Activated CD4-positive, alpha-beta T cell treated with anti-CD3 and anti-CD28 coated beads, Interleukin-2, Interleukin-4, amounts not matched to agents 100 ng/mL and 50 ng/mL, durations not matched to agents 16 hours and 8 hours (primary cell): ENCODE measurements at regions not wholly inside any gene's neighbourhood (a gene's known extent, or its start where the extent isn't known, plus 50 kb on each side); places are given as distances from the start of the nearest gene placed in this dataset.

Experiments used
- DNase-seq: peaks from one replicate; pipeline ENCODE4 v3.0.0-alpha.2; 2020; ENCODE audit warnings: low spot score

GRCh38 chr3:124496061-124496460 is 234.2 kb upstream of the UMPS start:
- DNase-seq: no peak

- DNase-seq: no peak
Observed at GRCh38 chr3:124497487-124497886, 232.8 kb upstream of the UMPS start.

- no peak for DNase-seq
Observed at GRCh38 chr3:124498891-124499290, 231.4 kb upstream of the UMPS start.

GRCh38 chr3:124504332-124505059 is 225.8 kb upstream of the UMPS start:
- DNase-seq: no peak

GRCh38 chr3:124509884-124510283 is 220.4 kb upstream of the UMPS start:
- DNase-seq: no peak

- DNase-seq: no peak
Observed at GRCh38 chr3:124510290-124510689, 220.0 kb upstream of the UMPS start.

- no peak for DNase-seq
Observed at GRCh38 chr3:124512881-124513609, 217.2 kb upstream of the UMPS start.

- DNase-seq: no peak
Observed at GRCh38 chr3:124513610-124513997, 216.6 kb upstream of the UMPS start.

GRCh38 chr3:124514683-124515082 is 215.6 kb upstream of the UMPS start:
- no peak for DNase-seq

- no peak for DNase-seq
Observed at GRCh38 chr3:124516333-124516732, 213.9 kb upstream of the UMPS start.

GRCh38 chr3:124517306-124517705 is 212.9 kb upstream of the UMPS start:
- DNase-seq: no peak

- no peak for DNase-seq
Observed at GRCh38 chr3:124518350-124518749, 211.9 kb upstream of the UMPS start.

- DNase-seq: no peak
Observed at GRCh38 chr3:124519591-124520194, 210.6 kb upstream of the UMPS start.

GRCh38 chr3:124520970-124521369 is 209.3 kb upstream of the UMPS start:
- no peak for DNase-seq

GRCh38 chr3:124522082-124522625 is 208.1 kb upstream of the UMPS start:
- DNase-seq: no peak

GRCh38 chr3:124526601-124527000 is 203.7 kb upstream of the UMPS start:
- DNase-seq: no peak

GRCh38 chr3:124529826-124530571 is 200.3 kb upstream of the UMPS start:
- no peak for DNase-seq

GRCh38 chr3:124530916-124531315 is 199.3 kb upstream of the UMPS start:
- no peak for DNase-seq

GRCh38 chr3:124532071-124532470 is 198.2 kb upstream of the UMPS start:
- no peak for DNase-seq

- no peak for DNase-seq
Observed at GRCh38 chr3:124535306-124535705, 194.9 kb upstream of the UMPS start.

GRCh38 chr3:124540550-124541211 is 189.6 kb upstream of the UMPS start:
- DNase-seq: no peak
